SK-N-SH (cell line): ENCODE measurements at regions not wholly inside any gene's neighbourhood (a gene's known extent, or its start where the extent isn't known, plus 50 kb on each side); places are given as distances from the start of the nearest gene placed in this dataset.

Source experiments
- CTCF ChIA-PET: fragments of 300-600, 350-600 bp; formaldehyde crosslinking; extraction: SDS; loops from one replicate; lab custom pipeline; 2021; lab: Yijun Ruan, JAX
- POLR2A ChIA-PET: fragments of 350-600 bp; sonication (Branson Sonifier 250); formaldehyde crosslinking; extraction: SDS; loops from one replicate; lab custom pipeline; 2020; ENCODE audit warnings: antibody characterized with exemption, inconsistent platforms; lab: Yijun Ruan, JAX
- DNase-seq: peaks from one replicate; pipeline ENCODE4 v3.0.0; 2012
- H2AFZ ChIP-seq: fragments of 200-600 bp; sonication (generic); 2 replicates; pipeline ENCODE4 v1.8.1; 2016; ENCODE audit warnings: antibody characterized with exemption, mild to moderate bottlenecking, low read depth
- H3F3A ChIP-seq: fragments of 200-600 bp; sonication (generic); replicated peaks from 2 replicates; pipeline ENCODE3; 2016; ENCODE audit warnings: antibody characterized with exemption, mild to moderate bottlenecking; ENCODE audit not compliant: insufficient read depth
- H3K27ac ChIP-seq, 2 experiments: fragments of 200-500 bp in 1 of 2; fragments of 200-600 bp in 1 of 2; sonication (Bioruptor generic) in 1 of 2; sonication (generic), shearing (Covaris generic) in 1 of 2; 2 replicates each; pipeline versions ENCODE4 v1.5.1 to v1.6.1; 2014 to 2016; ENCODE audit warnings: low read depth in 2 of 2, inconsistent platforms in 1 of 2, low read length in 1 of 2, mild to moderate bottlenecking in 1 of 2, mixed read lengths in 1 of 2
- H3K27me3 ChIP-seq: fragments of 200-600 bp; sonication (generic), shearing (Covaris generic); 2 replicates; pipeline ENCODE4 v1.6.1; 2016; ENCODE audit warnings: mixed run types; ENCODE audit not compliant: insufficient read depth
- H3K36me3 ChIP-seq, 2 experiments: fragments of 200-500 bp in 1 of 2; fragments of 200-600 bp in 1 of 2; sonication (Bioruptor generic) in 1 of 2; sonication (generic) in 1 of 2; replicated peaks in 1 of 2; 2 replicates each; pipeline versions ENCODE3 to v1.5.1; 2014 to 2016; ENCODE audit warnings: low read length in 1 of 2, mild to moderate bottlenecking in 1 of 2; ENCODE audit not compliant: insufficient read depth in 2 of 2, control insufficient read depth in 1 of 2
- H3K4me1 ChIP-seq, 2 experiments: fragments of 200-500 bp in 1 of 2; fragments of 200-600 bp in 1 of 2; sonication (Bioruptor generic) in 1 of 2; sonication (generic), shearing (Covaris generic) in 1 of 2; 2 replicates each; pipeline versions ENCODE4 v1.5.1 to v1.6.1; 2014 to 2016; ENCODE audit warnings: low read depth in 1 of 2, low read length in 1 of 2, mixed run types in 1 of 2; ENCODE audit not compliant: insufficient read depth in 2 of 2, control insufficient read depth in 1 of 2
- H3K4me2 ChIP-seq: fragments of 200-600 bp; sonication (generic), shearing (Covaris generic); 2 replicates; pipeline ENCODE4 v1.6.1; 2017; ENCODE audit warnings: mixed run types
- H3K4me3 ChIP-seq, 2 experiments: fragments of 200-500 bp in 1 of 2; fragments of 200-600 bp in 1 of 2; sonication (Bioruptor generic) in 1 of 2; sonication (generic), shearing (Covaris generic) in 1 of 2; 2 replicates each; pipeline versions ENCODE4 v1.5.1 to v1.8.1; 2014 to 2016; ENCODE audit warnings: low read depth in 2 of 2, inconsistent platforms in 1 of 2, low read length in 1 of 2, mild to moderate bottlenecking in 1 of 2, mixed read lengths in 1 of 2, moderate library complexity in 1 of 2
- H3K79me2 ChIP-seq: fragments of 200-600 bp; sonication (generic); 2 replicates; pipeline ENCODE4 v1.8.1; 2017; ENCODE audit warnings: mild to moderate bottlenecking; ENCODE audit not compliant: insufficient read depth
- H3K9ac ChIP-seq: fragments of 200-600 bp; sonication (generic); 2 replicates; pipeline ENCODE4 v1.6.1; 2017; ENCODE audit warnings: mixed run types
- H3K9me2 ChIP-seq: fragments of 200-600 bp; sonication (generic); 2 replicates; pipeline ENCODE4 v1.6.1; 2017; ENCODE audit warnings: mixed run types
- H3K9me3 ChIP-seq: fragments of 200-600 bp; sonication (generic); 2 replicates; pipeline ENCODE4 v1.6.1; 2017; ENCODE audit warnings: mixed run types, mild to moderate bottlenecking, moderate library complexity
- H4K20me1 ChIP-seq: fragments of 200-600 bp; sonication (generic); 2 replicates; pipeline ENCODE4 v1.6.1; 2017; ENCODE audit warnings: mild to moderate bottlenecking, mixed run types; ENCODE audit not compliant: insufficient read depth
- CTCF ChIP-seq: fragments of 200-600 bp; sonication (generic); IDR thresholded peaks from 2 replicates; pipeline ENCODE4 v1.6.1; 2017; ENCODE audit warnings: antibody characterized with exemption, mild to moderate bottlenecking, moderate library complexity
- ELF1 ChIP-seq: IDR thresholded peaks from 2 replicates; pipeline ENCODE4 v1.4.0; 2012
- EZH2phosphoT487 ChIP-seq: fragments of 200-600 bp; sonication (generic); IDR thresholded peaks from 2 replicates; pipeline ENCODE4 v1.6.1; 2017; ENCODE audit warnings: low read depth, mixed run types, mild to moderate bottlenecking, antibody characterized with exemption, moderate library complexity, borderline replicate concordance
- FOSL2 ChIP-seq: IDR thresholded peaks from 2 replicates; pipeline ENCODE4 v1.4.0; 2012; ENCODE audit warnings: low read depth, mild to moderate bottlenecking, moderate library complexity, borderline replicate concordance
- GABPA ChIP-seq: IDR thresholded peaks from 2 replicates; pipeline ENCODE4 v1.4.0; 2012; ENCODE audit warnings: low read depth, mild to moderate bottlenecking
- GATA2 ChIP-seq: sonication (generic); formaldehyde crosslinking; IDR thresholded peaks from 2 replicates; pipeline ENCODE4 v1.5.0; 2020; ENCODE audit warnings: mild to moderate bottlenecking, missing genetic modification reagents
- MAX ChIP-seq: IDR thresholded peaks from 2 replicates; pipeline ENCODE4 v1.4.0; 2012; ENCODE audit warnings: low read depth
- MEF2A ChIP-seq: IDR thresholded peaks from 2 replicates; pipeline ENCODE4 v1.4.0; 2012; ENCODE audit warnings: low read depth, borderline replicate concordance
- NFIC ChIP-seq: IDR thresholded peaks from 2 replicates; pipeline ENCODE4 v1.4.0; 2012; ENCODE audit warnings: borderline replicate concordance
- NRF1 ChIP-seq: IDR thresholded peaks from 2 replicates; pipeline ENCODE4 v1.6.1; 2012; ENCODE audit warnings: low read depth, mild to moderate bottlenecking, low read length
- PBX3 ChIP-seq: IDR thresholded peaks from 2 replicates; pipeline ENCODE4; 2012
- RAD21 ChIP-seq: IDR thresholded peaks from 2 replicates; pipeline ENCODE4 v1.6.1; 2012; ENCODE audit warnings: mild to moderate bottlenecking, low read length
- RCOR1 ChIP-seq: fragments of 150-350 bp; IDR thresholded peaks from 2 replicates; pipeline ENCODE4 v1.6.1; 2017; ENCODE audit warnings: antibody characterized with exemption, low read length
- REST ChIP-seq: IDR thresholded peaks from 2 replicates; pipeline ENCODE4 v1.6.1; 2012; ENCODE audit warnings: mild to moderate bottlenecking, low read depth, low read length, moderate library complexity
- RXRA ChIP-seq: IDR thresholded peaks from 2 replicates; pipeline ENCODE4 v1.4.0; 2012; ENCODE audit warnings: low read depth, mild to moderate bottlenecking, borderline replicate concordance
- SMC3 ChIP-seq: IDR thresholded peaks from 2 replicates; pipeline ENCODE4 v1.6.1; 2012; ENCODE audit warnings: low read depth, low read length, improper control_type of control experiment
- TCF12 ChIP-seq: IDR thresholded peaks from 2 replicates; pipeline ENCODE4 v1.4.0; 2012
- YY1 ChIP-seq: IDR thresholded peaks from 2 replicates; pipeline ENCODE4 v1.4.0; 2012; ENCODE audit warnings: low read depth, mild to moderate bottlenecking
- WGBS: methylation state at CpG from one replicate; pipeline ENCODE4 v1.1.6; 2017; ENCODE audit warnings: low lambda C conversion rate; 5-methylcytosine and 5-hydroxymethylcytosine counted together

- CTCF ChIA-PET, result interaction anchor here (0.6 to 4.2 kb wide), 24 partner anchors 15 to 1640 kb away, joined by 3 to 18 read pairs (median 3); partner anchors contain the start of gene LUZP2
- Histone ChIP-seq H3K4me2 (no peak overlapping the region), H3K9me2 (no peaks in the 10 kb centered on the region), H3K4me3 (peak overlapping the region in 1 of 2 experiments; percentile 38; a peak in 1 of 4 replicates), H2AFZ (no peak overlapping the region), H3K9ac (no peak overlapping the region), H3K27me3 (no peaks in the 10 kb centered on the region), H3K27ac (no peak overlapping the region), H3F3A (no peaks in the 10 kb centered on the region), H3K9me3 (no peaks in the 10 kb centered on the region), H4K20me1 (no peaks in the 10 kb centered on the region), H3K36me3 (no peaks in the 10 kb centered on the region), H3K4me1 (no peaks in the 10 kb centered on the region), H3K79me2 (no peaks in the 10 kb centered on the region)
- 1% methylated on average over 4 of the region's 4 CpGs for WGBS
- POLR2A ChIA-PET, result interaction anchor here (0.6 kb wide), 1 partner anchor 1406 kb away, joined by 4 read pairs; no protein-coding TSS in a partner anchor
- TF ChIP-seq GABPA, result no peak
- TF ChIP-seq YY1, result no peak
- TF ChIP-seq CTCF, result peak; percentile 86
- TF ChIP-seq FOSL2, result no peak
- TF ChIP-seq REST, result no peak
- TF ChIP-seq RXRA, result no peak
- TF ChIP-seq NFIC, result no peak
- no peak for TF ChIP-seq GATA2 (CRISPR knock-in tag)
- TF ChIP-seq RAD21, result peak; percentile 90
- no peak for TF ChIP-seq TCF12
- peak; percentile 66 for TF ChIP-seq SMC3
- no peak for TF ChIP-seq MAX
- DNase-seq, result peak; percentile 59
Observed at GRCh38 chr11:23021287-23021863, 161.1 kb upstream of the CCDC179 start.

GRCh38 chr11:23022854-23023253 is 162.6 kb upstream of the CCDC179 start:
- H3K9ac ChIP-seq, result no peak overlapping the region
- no peak overlapping the region for H3K4me3 ChIP-seq
- no peaks in the 10 kb centered on the region for H3K4me1 ChIP-seq
- no peaks in the 10 kb centered on the region for H3K9me2 ChIP-seq
- H2AFZ ChIP-seq, result no peak overlapping the region
- POLR2A ChIA-PET, result no interaction called here
- H3K27ac ChIP-seq, result no peak overlapping the region
- CTCF ChIA-PET, result interaction anchor here (4.2 kb wide), 1 partner anchor 147 kb away, joined by 18 read pairs; no protein-coding TSS in a partner anchor
- no peaks in the 10 kb centered on the region for H3F3A ChIP-seq
- DNase-seq, result no peak
- no peaks in the 10 kb centered on the region for H3K79me2 ChIP-seq
- no peaks in the 10 kb centered on the region for H4K20me1 ChIP-seq
- WGBS, result 80% methylated on average over 3 of the region's 3 CpGs
- no peaks in the 10 kb centered on the region for H3K36me3 ChIP-seq
- no peaks in the 10 kb centered on the region for H3K9me3 ChIP-seq
- H3K4me2 ChIP-seq, result no peak overlapping the region
- no peaks in the 10 kb centered on the region for H3K27me3 ChIP-seq
- TF ChIP-seq GATA2 (CRISPR knock-in tag) (no peak), GABPA (no peak), PBX3 (no peak), RXRA (no peak), ELF1 (no peak), NRF1 (no peak), RAD21 (no peak), EZH2phosphoT487 (no peak), MEF2A (no peak), REST (no peak), RCOR1 (no peak)
